GM18502 (cell line): ENCODE measurements at regions not wholly inside any gene's neighbourhood (a gene's known extent, or its start where the extent isn't known, plus 50 kb on each side); places are given as distances from the start of the nearest gene placed in this dataset.
A peak's percentile ranks its signal among the peaks of the same experiment; 100 is the strongest.

ENCODE experiments used
- ATAC-seq: cut with Tn5 transposase; IDR thresholded peaks from one replicate; pipeline ENCODE4 v1.9.1; 2021; ENCODE audit warnings: mild to moderate bottlenecking; ENCODE audit not compliant: unreplicated experiment, poor library complexity

DNA sequence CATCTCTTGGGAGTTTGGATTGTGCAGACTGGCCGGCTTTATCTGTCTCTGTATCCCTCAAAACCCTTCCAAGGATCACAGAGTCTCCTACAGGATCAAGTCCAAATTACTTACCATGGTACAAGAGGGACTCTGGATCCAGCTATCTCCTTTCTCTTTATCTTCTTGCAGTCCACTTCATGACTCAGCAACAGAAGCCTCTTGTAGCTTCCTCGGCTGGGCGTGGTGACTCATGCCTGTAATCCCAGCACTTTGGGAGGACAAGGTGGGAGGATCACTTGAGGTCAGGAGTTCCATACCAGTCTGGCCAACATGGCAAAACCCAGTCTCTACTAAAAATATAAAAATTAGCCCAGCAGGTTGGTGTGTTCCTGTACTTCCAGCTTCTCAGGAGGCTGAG, 189.7 kb downstream of the BCAT1 start:
- no peak for ATAC-seq

DNA sequence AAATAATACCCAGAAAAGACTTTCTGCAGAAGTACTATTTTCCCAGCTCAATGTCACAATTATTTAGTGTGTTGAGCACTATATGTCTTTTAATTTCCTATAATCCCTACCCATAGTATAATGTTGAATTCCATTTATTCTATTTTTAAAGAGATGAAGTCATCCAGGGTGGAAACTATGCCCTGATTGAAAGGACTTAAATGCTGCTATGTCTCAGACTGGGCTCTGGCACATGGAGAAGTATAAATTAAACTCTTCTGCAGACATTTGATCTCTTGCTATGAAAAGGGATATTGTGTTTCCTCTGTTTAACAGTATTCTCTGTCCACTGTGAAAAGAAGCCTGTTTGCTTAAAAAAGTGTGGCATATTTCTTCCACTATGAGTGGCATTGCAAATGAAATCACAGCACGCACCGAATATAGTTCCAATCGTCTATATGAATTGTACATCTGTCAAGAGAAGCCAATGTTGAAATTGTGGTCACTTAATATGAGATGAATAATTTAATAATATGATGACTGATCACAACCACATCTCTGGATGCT, 192.3 kb downstream of the BCAT1 start:
- no peak for ATAC-seq

DNA sequence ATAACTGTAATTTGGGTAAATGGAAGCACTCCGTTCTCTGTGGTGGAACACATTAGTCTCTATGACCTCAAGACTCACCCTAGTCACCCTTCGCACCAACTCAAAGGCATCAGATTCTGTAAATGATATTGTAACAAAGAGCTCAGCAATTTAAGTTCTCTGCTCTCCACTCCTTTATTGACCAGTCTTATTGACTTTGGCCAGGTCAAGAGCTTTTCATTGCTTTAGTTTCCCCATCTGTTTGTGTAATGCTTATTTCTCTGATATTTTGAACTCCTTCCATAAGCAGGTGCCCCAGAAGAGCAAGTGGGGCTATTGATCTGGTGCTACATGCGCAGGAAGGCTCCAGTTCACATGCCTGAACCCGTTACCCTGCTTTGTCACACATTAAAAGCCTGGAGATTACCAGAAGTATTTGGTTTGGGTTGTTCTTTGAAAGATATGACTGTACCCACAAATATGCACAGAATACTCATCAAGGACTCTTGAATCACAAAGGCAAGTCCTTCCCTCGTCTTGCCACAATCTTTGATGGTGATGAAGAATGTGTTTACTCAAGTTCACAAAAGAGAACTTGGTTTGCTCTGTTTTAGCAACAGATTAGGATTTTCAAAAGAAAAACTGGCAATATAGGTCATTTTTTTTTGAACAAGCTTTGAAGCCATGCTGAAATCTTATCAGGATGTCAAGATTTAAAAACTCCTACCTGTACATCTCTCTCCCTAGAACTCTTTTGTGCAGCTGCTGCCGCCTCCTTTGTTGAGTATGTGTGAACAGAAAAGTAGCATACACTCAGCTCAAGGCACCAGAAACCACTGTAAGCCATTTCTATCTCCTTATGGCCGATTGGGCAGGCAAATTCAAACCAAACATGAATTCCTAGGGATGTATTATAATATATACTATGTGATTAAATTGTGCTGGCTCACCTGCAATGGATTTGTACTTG, 193.9 kb downstream of the BCAT1 start:
- no peak for ATAC-seq

DNA sequence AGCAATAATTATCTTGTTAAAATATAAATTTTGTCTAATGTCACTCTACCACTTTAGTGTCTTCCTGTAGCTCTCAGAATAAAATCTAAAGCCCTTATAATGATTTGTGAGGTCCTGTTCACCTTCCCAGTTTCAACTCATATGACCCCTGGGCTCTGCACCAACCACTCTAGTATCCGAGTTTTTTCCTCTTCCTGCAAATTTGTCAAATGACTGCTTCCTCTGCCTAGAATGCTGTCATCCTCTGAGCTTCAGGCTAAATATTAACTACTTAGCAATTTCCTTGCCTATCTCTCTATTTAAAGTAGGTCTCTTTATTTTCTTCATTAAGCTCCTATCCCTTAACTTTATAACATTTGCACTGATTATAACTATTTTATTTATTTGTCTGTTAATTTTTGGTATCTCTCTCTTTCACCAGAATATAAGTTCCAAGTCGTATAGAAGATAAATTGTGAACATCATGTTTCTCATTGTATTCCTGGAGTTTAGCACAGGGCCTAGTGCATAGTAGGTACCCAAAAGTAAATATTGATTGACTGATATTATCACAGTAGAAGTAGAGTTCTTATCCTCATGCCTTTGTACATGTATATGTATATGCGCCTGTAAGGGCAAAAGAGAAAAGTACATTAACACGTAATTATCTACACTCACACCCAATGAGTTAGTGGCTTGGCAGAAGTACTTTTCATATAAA, 196.0 kb downstream of the BCAT1 start:
- no peak for ATAC-seq

DNA sequence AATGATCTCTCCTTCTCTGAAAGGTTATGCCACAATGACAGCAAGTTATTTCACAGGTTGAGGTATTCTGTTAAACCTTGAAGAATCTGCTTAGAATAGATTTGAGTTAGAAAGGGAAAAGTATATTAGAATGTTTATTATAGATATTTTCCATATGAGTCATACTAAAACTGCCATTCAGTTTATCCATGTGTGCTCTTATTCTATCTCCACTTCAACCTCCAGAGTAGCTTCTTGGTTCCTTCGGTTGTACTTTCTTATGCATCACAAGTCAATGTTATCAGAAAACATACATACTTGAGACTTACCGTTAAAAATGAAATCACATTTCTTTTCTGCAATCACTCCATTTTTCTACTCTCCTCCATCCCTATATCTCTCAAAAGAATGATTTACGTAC, 197.7 kb downstream of the BCAT1 start:
- no peak for ATAC-seq

DNA sequence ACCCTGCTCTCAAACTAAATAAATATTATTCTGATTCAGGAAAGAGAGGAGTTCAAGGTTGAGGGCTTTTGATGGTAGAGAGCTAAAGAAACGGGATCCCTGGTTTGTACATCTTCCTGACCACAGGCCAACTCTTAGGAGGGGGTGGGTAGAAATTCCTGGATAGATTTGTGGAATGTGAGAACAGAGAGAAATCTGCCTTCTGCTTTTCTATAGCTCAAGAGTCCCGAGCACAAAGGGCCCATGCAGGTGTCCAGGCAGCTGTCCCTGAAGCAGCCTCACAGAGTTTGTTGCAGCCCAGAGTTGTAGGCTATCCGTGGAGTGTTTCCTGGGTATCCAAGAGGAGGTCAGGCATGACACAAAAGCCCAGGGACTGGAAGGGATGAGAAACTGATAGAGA, 198.6 kb downstream of the BCAT1 start:
- no peak for ATAC-seq

DNA sequence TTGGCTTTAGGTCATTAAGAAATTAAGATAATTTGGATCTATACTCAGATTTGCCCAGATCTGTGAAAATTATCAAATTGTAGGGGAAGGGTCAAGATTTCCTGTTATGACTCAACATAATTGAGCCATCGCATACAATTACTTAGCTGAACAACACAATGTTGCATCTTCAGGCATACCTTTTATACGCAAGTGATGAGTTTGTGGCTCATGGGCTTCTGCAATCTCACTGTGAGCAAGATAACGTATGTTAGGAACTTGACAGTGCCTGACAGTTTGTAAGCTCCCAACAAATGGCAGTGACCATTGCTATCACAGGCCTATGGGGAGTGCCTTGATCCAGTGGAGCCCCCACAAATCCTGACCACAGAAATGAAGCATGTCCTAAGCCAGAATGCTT, 199.7 kb downstream of the BCAT1 start:
- no peak for ATAC-seq

DNA sequence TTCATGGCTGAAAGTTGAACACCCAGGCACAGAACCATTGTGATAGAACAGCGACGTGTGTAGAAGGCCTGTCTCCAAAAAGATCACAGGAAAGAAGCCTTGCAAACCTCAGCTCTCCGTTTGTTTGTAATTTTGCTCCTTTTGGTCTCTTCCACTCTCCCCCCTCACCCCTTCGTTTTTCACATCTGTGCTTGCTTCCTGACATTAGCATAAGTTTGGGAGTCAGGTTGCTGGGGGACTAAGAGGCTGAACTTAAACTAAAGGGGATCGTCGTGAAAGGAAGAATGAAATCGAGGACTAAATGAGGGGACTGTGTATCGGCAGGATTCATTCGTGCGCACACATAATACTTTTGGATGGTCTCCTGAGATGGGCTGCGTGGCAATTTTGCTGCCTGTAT, 200.6 kb downstream of the BCAT1 start:
- no peak for ATAC-seq

DNA sequence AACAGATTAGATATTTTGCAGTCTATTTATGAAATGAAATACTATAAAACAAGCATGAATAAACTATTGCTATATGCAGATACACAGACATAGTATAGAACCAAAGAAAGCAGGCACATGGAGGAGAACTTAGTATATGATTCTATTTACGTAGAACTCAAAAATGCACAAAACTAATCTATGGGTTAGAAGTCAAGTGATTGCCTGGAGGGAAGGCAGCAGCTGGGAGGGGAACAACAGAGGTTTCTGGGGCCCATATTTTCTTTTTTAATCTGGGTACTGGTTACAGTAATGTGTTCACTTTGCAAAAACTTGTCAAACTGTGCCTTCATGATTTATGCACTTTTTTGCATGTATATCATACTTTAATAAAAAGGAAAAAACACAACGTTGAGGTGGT, 202.0 kb downstream of the BCAT1 start:
- no peak for ATAC-seq

DNA sequence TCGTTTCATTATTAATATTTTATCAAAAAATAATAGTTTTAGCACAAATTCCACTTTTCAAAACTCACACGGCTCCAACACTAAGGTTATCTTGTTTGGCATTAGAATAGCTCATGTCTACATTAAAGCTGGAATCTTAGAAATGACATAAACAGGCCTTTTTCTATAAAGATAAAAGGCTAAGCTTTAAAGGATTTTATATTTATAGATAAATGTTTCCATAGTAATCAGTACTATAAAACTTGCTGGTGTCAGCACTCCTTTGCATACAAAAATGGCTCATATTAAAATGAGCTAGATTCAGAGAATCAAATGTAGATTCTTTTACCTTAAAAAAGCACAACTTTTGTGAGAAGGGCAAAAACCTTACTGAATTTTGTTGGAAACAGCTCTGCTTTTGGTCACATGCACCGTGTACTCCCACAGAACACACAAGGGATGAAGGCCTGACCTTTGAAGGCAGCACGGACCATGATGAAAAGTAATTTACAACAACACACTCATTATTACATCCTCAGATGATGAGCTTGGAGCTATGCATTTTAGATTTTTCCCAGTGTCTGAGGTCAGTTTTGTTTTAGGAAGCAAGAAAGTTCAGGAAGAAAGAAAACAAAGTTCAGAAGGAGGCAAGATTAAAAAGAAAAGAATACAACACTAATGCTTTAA, 202.8 kb downstream of the BCAT1 start:
- ATAC-seq: no peak

DNA sequence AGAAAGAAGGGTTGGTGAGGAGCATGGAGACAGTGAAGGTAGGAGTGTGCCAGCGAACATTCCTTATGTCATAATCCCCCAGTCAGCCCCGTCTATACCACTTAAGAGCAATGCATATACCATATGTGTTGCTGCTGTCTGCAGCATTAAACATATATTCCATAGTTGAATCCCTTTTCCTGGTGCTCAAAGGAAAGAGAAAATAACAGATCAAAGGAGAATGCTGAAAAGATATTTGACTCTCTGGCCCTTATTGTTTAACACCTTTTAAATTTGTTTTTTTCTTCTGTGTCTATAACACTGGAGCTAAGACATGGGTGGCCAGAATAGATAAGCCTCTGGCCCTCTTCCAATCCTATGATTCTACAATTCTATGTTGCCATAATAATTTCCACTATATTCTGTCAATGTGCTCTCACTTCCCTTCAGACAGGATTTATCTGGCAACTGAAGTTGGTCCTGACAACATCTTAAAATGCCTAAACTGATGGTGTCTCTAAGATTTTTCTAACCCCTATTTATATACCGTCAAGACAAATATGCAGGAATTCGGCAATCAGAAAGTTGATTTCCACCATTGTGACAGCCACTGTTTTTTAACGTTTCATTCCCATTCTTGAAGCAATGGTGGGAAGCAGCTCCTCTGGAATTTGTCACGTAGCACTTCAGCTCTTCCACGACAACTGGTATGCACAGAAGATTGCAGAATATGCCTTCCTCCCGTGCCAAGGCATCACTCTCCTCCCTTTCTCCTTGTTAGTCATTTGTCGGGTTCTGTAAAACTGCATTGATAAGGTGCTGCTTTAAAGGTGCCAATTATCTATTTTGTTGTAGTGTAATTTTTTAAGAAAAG, 204.7 kb downstream of the BCAT1 start:
- no peak for ATAC-seq

DNA sequence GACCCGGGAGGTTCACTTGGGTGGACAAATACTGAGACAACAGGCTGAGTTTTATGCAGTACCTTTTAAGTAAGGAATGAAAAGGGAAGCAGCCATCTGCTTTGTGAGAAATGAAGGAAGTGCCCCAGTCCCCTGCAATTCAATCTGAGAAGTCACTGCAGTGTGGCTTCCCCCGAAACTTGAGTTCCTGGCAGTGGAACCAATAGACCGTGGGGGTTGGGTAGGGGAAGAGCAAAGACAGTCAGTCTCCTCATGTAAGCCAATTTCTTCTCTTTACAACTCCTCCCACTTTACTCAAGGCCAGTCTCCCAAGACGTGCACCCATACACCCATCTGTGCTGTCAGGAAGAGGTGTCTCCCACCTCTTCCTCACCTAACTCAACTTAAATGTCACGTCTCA, 206.5 kb downstream of the BCAT1 start:
- ATAC-seq: peak; percentile 90

DNA sequence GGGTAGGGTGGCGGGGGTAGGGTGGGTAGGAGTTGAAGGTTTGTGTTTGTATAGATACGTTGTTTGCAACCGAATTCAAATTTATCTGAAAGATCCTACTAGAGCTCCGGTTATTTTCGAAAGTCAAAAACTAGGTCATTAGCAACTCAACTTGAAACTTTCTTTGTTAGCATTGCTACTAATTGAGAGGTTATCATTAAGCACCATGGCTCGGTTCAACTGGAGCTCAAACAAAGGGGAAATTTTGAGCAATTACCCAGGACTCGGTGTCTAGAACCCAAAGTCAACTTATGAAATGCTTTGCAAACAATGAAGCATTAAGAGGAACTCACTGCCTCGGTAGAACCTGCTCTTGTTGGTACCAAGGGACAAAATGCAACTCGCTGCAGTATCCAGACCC, 207.7 kb downstream of the BCAT1 start:
- peak; percentile 56 for ATAC-seq

DNA sequence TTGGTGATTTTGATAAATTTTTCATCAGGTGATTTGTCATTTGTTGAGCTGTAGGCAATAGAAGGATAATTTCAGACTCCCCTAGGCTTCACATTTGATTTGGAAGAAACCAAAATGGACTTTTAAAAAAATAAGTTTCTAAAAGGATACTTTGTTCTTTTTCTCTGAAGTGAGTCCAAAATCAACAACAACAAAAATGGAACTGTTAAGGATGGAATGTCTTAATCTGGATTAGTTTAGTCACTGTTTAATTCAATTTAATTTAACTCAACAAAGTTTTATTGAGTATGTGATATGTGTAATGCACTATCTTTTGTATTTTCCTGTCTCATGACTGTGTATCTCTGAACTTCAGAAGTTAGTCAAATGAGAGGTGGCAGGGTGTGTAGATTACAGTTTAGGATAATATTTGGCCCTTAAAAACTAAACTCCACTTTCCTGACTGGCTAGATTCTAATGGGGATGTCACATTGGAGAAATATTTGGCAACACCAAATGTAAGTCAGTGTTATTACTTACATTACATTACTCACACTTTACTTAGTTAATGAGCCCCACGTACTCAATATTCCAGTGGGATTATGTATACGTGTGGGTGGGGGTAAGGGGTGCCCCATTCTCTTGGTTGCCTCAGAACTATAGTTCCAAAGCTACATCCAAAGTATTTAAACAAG, 209.7 kb downstream of the BCAT1 start:
- ATAC-seq: no peak

DNA sequence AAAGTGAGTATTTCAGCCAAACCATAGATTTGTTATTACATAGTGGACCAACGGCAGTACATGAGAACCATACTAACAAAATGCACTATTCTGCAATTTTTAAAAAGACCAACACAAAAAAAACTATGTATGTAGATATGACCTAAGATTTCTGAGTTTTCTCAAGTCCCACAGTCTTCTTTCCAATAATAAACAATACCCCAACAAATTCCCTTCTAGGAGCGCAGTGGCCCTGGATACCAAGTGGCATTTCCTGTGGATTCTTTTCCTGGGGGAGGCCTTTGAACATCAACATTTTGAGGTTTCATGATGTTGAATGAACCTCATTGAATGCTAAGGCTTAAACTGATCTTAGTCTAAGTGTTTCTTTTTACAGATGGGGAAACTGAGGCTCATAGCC, 210.5 kb downstream of the BCAT1 start:
- no peak for ATAC-seq

DNA sequence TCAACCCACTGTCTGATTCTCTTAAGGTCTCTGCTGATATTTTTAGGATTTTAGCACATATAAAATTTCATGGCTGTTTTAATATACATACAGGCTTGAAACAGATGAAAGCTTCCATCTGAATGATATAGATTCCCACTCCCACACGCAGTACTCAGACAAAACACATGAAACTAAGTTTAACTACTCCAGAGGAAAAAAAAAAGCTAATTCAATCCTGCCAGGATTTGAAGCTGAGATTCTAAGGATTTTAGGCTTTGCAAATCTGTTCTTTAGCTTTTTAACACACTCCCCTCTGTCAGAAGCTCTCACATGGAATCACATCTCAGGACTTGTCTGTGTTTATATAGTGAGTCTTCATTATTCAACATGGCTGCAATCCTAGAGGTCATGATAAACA, 217.3 kb downstream of the BCAT1 start:
- ATAC-seq: no peak

DNA sequence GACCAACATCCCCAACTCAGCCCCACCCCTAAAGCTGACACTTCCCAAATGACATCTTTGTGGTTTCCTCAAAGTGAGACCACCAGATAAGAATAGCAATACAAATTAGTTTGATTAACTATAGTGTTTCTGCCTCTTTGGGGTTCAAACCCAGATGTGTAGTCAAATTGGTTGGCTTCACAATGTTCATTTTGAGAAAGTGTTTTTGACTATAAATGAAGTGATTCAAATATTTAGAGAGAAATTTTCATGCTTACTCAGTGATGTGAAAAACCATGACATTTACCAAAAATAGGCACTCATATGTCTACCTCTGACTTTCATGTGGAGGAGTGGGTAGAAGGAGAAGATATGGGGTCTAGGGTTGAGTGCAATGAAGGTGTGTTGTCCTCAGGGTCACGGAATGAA, 218.4 kb downstream of the BCAT1 start:
- ATAC-seq: peak; percentile 70

DNA sequence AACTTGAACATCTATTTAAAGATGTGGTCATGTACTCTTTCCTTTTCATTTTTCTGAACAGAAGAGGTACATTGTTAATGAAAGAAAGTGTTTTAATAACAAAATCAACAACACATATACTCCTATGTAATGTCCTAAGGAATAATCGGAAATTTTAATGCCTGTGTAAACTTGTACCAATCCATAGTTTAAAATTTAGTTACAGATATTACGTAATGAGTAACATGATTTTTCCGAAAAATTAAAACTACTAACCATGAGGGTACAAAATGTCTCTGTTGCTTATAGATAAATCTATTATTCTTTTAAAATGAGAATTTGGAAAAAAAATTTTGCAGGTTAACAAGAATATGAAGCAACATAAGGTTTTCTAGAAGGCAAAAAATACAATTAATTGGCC, 220.1 kb downstream of the BCAT1 start:
- ATAC-seq: no peak

DNA sequence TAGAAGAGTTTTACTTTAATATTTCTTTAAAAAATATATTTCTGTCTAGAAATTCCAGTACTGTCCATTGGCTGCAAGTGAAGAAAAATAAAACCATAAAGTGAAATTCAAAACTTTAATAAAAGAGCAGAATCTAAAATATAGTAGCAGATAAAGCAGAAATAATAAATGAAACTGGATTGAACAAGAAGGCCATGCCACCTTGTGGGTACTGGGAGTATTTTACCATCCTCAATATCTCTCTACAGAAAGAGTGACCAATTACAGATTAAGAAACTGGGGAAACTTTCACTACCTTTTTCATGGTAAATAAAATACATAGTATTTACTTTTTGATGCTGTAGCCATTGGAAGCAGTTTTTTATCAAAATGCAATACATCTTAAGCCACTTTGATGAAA, 220.5 kb downstream of the BCAT1 start:
- peak; percentile 54 for ATAC-seq
